Neutrophil (primary cell): ENCODE measurements at regions not wholly inside any gene's neighbourhood (a gene's known extent, or its start where the extent isn't known, plus 50 kb on each side); places are given as distances from the start of the nearest gene placed in this dataset.

Experiments used
- H3K27ac ChIP-seq: fragments of 200-600 bp; sonication (generic); 2 replicates; pipeline ENCODE4 v1.5.1; 2016; ENCODE audit warnings: mild to moderate bottlenecking, moderate library complexity
- H3K27me3 ChIP-seq: fragments of 200-600 bp; sonication (generic); 2 replicates; pipeline ENCODE4 v1.6.0; 2016; ENCODE audit warnings: mild to moderate bottlenecking
- H3K36me3 ChIP-seq: fragments of 200-600 bp; sonication (generic); 2 replicates; pipeline ENCODE4 v1.5.1; 2017
- H3K4me1 ChIP-seq, 2 experiments: fragments of 200-600 bp in 1 of 2; sonication (generic) in 1 of 2; 1 replicate in 1 of 2; 2 replicates in 1 of 2; pipeline versions ENCODE4 v1.5.1 to v1.6.1; 2013 to 2016; ENCODE audit warnings: low read depth in 1 of 2, low read length in 1 of 2, mild to moderate bottlenecking in 1 of 2, moderate library complexity in 1 of 2; ENCODE audit not compliant: control insufficient read depth in 1 of 2, insufficient read depth in 1 of 2
- H3K4me3 ChIP-seq, 2 experiments: fragments of 200-600 bp in 1 of 2; sonication (generic) in 1 of 2; 1 replicate in 1 of 2; 2 replicates in 1 of 2; pipeline ENCODE4 v1.5.1; 2013 to 2016; ENCODE audit warnings: low read depth in 1 of 2, low read length in 1 of 2, mild to moderate bottlenecking in 1 of 2, moderate library complexity in 1 of 2
- H3K9me3 ChIP-seq: fragments of 200-600 bp; sonication (generic); 2 replicates; pipeline ENCODE4 v1.5.1; 2016
- TF ChIP-seq, protein P1 (sequence below): fragments of 200-600 bp; sonication (generic); IDR thresholded peaks from 2 replicates; pipeline ENCODE4 v1.5.1; 2016; ENCODE audit warnings: antibody characterized with exemption

- TF ChIP-seq, protein P1, sequence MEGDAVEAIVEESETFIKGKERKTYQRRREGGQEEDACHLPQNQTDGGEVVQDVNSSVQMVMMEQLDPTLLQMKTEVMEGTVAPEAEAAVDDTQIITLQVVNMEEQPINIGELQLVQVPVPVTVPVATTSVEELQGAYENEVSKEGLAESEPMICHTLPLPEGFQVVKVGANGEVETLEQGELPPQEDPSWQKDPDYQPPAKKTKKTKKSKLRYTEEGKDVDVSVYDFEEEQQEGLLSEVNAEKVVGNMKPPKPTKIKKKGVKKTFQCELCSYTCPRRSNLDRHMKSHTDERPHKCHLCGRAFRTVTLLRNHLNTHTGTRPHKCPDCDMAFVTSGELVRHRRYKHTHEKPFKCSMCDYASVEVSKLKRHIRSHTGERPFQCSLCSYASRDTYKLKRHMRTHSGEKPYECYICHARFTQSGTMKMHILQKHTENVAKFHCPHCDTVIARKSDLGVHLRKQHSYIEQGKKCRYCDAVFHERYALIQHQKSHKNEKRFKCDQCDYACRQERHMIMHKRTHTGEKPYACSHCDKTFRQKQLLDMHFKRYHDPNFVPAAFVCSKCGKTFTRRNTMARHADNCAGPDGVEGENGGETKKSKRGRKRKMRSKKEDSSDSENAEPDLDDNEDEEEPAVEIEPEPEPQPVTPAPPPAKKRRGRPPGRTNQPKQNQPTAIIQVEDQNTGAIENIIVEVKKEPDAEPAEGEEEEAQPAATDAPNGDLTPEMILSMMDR, result no peak
- H3K4me1 ChIP-seq, result no peaks in the 10 kb centered on the region
- no peak overlapping the region for H3K4me3 ChIP-seq
- no peak overlapping the region for H3K27ac ChIP-seq
- H3K27me3 ChIP-seq, result no peaks in the 10 kb centered on the region
- H3K9me3 ChIP-seq, result no peaks in the 10 kb centered on the region
- no peaks in the 10 kb centered on the region for H3K36me3 ChIP-seq
These were observed 289.9 kb upstream of the SFSWAP start for GRCh38 chr12:131420867-131421447.

- Histone ChIP-seq H3K9me3 (no peaks in the 10 kb centered on the region), H3K4me1 (no peaks in the 10 kb centered on the region), H3K27ac (no peak overlapping the region), H3K27me3 (no peaks in the 10 kb centered on the region), H3K4me3 (no peak overlapping the region), H3K36me3 (no peaks in the 10 kb centered on the region)
- TF ChIP-seq, protein P1, result no peak
These were observed 289.2 kb upstream of the SFSWAP start for GRCh38 chr12:131421509-131422186.

DNA sequence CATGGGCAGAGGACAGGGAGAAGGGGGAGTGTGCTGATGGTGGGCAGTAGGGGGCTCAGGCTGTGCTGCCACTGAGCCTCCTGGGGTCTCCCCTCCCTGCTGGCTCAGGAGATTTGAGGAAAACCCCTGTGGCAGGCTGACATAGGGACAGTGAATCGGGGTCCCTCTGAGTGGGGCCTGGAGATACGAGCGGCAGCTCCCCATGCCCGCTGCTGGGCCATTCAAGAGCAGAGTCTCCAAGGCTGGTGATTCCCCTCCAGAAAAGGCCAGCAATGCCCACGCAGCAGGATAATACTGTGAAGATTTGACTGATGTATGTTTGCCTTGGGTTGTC, 288.7 kb upstream of the SFSWAP start:
- Histone ChIP-seq H3K4me3 (no peak overlapping the region), H3K4me1 (no peaks in the 10 kb centered on the region), H3K9me3 (no peaks in the 10 kb centered on the region), H3K27ac (no peak overlapping the region), H3K27me3 (no peaks in the 10 kb centered on the region), H3K36me3 (no peaks in the 10 kb centered on the region)
- TF ChIP-seq, protein P1, result no peak

DNA sequence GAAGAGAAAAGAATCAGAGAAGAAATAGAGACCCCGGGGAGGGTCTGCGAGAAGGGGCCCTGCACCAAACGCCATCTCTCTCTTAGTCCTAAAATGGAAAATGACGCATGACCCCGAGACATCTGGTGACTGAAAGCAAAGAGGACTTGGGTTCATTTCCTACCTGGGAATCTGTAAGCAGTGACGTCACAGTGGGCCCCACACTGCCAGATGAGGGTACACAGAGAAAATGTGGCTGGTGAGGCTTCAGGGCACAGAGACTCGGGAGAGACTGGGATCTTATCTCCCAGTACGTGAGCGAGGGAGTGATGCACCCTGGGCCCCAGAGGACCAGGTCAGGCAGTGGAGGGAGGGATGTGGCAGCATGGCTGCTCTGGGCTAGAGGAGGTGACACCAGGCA, 288.1 kb upstream of the SFSWAP start:
- TF ChIP-seq, protein P1, result no peak
- Histone ChIP-seq H3K4me1 (no peaks in the 10 kb centered on the region), H3K4me3 (no peak overlapping the region), H3K36me3 (no peaks in the 10 kb centered on the region), H3K27ac (no peak overlapping the region), H3K9me3 (no peaks in the 10 kb centered on the region), H3K27me3 (no peaks in the 10 kb centered on the region)

GRCh38 chr12:131424270-131424669, 286.6 kb upstream of the SFSWAP start:
- no peaks in the 10 kb centered on the region for H3K9me3 ChIP-seq
- H3K27ac ChIP-seq, result no peak overlapping the region
- H3K4me1 ChIP-seq, result no peaks in the 10 kb centered on the region
- no peaks in the 10 kb centered on the region for H3K36me3 ChIP-seq
- TF ChIP-seq, protein P1, result no peak
- H3K27me3 ChIP-seq, result no peaks in the 10 kb centered on the region
- H3K4me3 ChIP-seq, result no peak overlapping the region
